ENCODE measurements at regions not wholly inside any gene's neighbourhood (a gene's known extent, or its start where the extent isn't known, plus 50 kb on each side); places are given as distances from the start of the nearest gene placed in this dataset.
A peak's percentile ranks its signal among the peaks of the same experiment; 100 is the strongest.

- no peak overlapping the region for H2AK9ac ChIP-seq (replicated peaks; ENCODE audit: low read depth, low read length, poor library complexity)
- ATAC-seq (ENCODE audit: low read depth), result peak; percentile 32; the same call in 1 of the 2 replicates
- no TSS peak for BruUV-seq (replicated peaks)
- no peaks in the 10 kb centered on the region for H3K27me3 ChIP-seq (ENCODE audit: control insufficient read depth, insufficient read depth, low read length)
- 0 out of 2 replicates have a peak overlapping the region, but pooled peaks have one; percentile 3 for H2BK20ac ChIP-seq (ENCODE audit: low read depth, low read length)
- H2BK5ac ChIP-seq (ENCODE audit: low read depth, low read length, poor library complexity, severe bottlenecking), result no peak overlapping the region
- H3K4me1 ChIP-seq (ENCODE audit: control insufficient read depth, insufficient read depth, low read length), result peaks cover 5% of the 10 kb centered on the region
- H3K23ac ChIP-seq (ENCODE audit: low read depth, low read length), result no peak overlapping the region
- in situ Hi-C loops (cut with MboI; ENCODE audit: low sequenced_read_pairs) (no loop called here), intact Hi-C loops (cut with micrococcal nuclease) (no loop called here), dilution Hi-C loops (cut with HindIII; ENCODE audit: low sequenced_read_pairs, unreplicated experiment) (no loop called here)
- POLR2A ChIA-PET (ENCODE audit: unreplicated experiment), result no interaction called here
- no peak overlapping the region for H3K4me3 ChIP-seq (ENCODE audit: insufficient read depth, low read depth, low read length)
- H4K5ac ChIP-seq (ENCODE audit: low read depth, low read length), result peak overlapping the region; percentile 48; the same call in 1 of the 2 replicates
- H3K4ac ChIP-seq (ENCODE audit: low read depth, low read length), result no peak overlapping the region
- no peak overlapping the region for H3K9ac ChIP-seq (ENCODE audit: low read depth, low read length)
- H2BK120ac ChIP-seq (ENCODE audit: low read depth, low read length), result 0 out of 2 replicates have a peak overlapping the region, but pooled peaks have one; percentile 12
- H2BK15ac ChIP-seq (ENCODE audit: low read depth, low read length), result no peak overlapping the region
- H4K91ac ChIP-seq (ENCODE audit: insufficient read depth, low read depth, low read length), result no peak overlapping the region
- H4K20me1 ChIP-seq (ENCODE audit: insufficient read depth, low read length), result no peaks in the 10 kb centered on the region
- TF ChIP-seq BHLHE40 (IDR thresholded peaks at IDR 0.05; ENCODE audit: low read depth, low read length) (no peak), MAZ (IDR thresholded peaks at IDR 0.05; ENCODE audit: borderline replicate concordance, low read depth, low read length) (no peak), ELK1 (IDR thresholded peaks at IDR 0.05; ENCODE audit: borderline replicate concordance, low read depth, low read length) (no peak), POLR2A (IDR thresholded peaks at IDR 0.05; ENCODE audit: low read depth, low read length) (no peak), NFE2L2 (IDR thresholded peaks at IDR 0.05; ENCODE audit: low read depth, low read length) (no peak), MAFK (IDR thresholded peaks at IDR 0.05; ENCODE audit: low read depth, low read length) (no peak), FOS (IDR thresholded peaks at IDR 0.05; ENCODE audit: low read depth, low read length) (no peak), USF2 (IDR thresholded peaks at IDR 0.05; ENCODE audit: low read depth, low read length) (no peak), CHD1 (IDR thresholded peaks at IDR 0.05; ENCODE audit: low read depth, low read length) (no peak), MXI1 (IDR thresholded peaks at IDR 0.05; ENCODE audit: borderline replicate concordance, low read depth, low read length) (no peak), CTCF (conservative IDR thresholded peaks at IDR 0.05; ENCODE audit: low read depth, low read length) (no peak), RFX5 (IDR thresholded peaks at IDR 0.05; ENCODE audit: low read depth, low read length) (no peak), SMC3 (IDR thresholded peaks at IDR 0.05; ENCODE audit: low read depth, low read length) (no peak), RAD21 (IDR thresholded peaks at IDR 0.05; ENCODE audit: low read length) (no peak), CEBPB (IDR thresholded peaks at IDR 0.05; ENCODE audit: low read depth, low read length) (no peak), RCOR1 (IDR thresholded peaks at IDR 0.05; ENCODE audit: insufficient replicate concordance, low read length) (no peak)
- H3K4me2 ChIP-seq (ENCODE audit: low read depth, low read length), result no peak overlapping the region
- H3K79me1 ChIP-seq (ENCODE audit: low read depth in 1 of 2, low read length in 2 of 2), result no peaks in the 10 kb centered on the region
- CTCF ChIA-PET, result no interaction called here
- H3K27ac ChIP-seq (ENCODE audit: insufficient read depth, low read length), result no peak overlapping the region
- H4K8ac ChIP-seq (ENCODE audit: low read depth in 2 of 2, low read length in 2 of 2), result no peak overlapping the region
- WGBS, 2 experiments (ENCODE audit: extremely low coverage in 2 of 2, insufficient read length in 1 of 2), result no CpG with 5 or more reads among the region's 1 CpG
- no peak overlapping the region for H2AFZ ChIP-seq (replicated peaks; ENCODE audit: low read length, poor library complexity)
- peaks cover 5% of the 10 kb centered on the region for H3K9me3 ChIP-seq (ENCODE audit: control insufficient read depth, insufficient read depth, low read length)
- no peak overlapping the region for H3K18ac ChIP-seq (ENCODE audit: low read depth, low read length)
- DNase-seq, result peak; percentile 59
- peaks cover 3% of the 10 kb centered on the region; the same call in 1 of the 2 replicates for H3K9me1 ChIP-seq (ENCODE audit: insufficient read depth, low read length)
- H3K56ac ChIP-seq (ENCODE audit: extremely low read depth, insufficient read depth, low read length), result no peak overlapping the region
- H2AK5ac ChIP-seq (ENCODE audit: low read depth, low read length), result no peak overlapping the region
- H3K36me3 ChIP-seq (ENCODE audit: control insufficient read depth, insufficient read depth, low read length), result no peaks in the 10 kb centered on the region
- no peak overlapping the region for H3K14ac ChIP-seq (replicated peaks; ENCODE audit: low read depth, low read length)
These were observed 317.7 kb upstream of the ESRRG start for GRCh38 chr1:217040711-217041455.

Data from IMR-90 (cell line).